Tibial nerve (tissue), 3 donors: ENCODE measurements at regions not wholly inside any gene's neighbourhood (a gene's known extent, or its start where the extent isn't known, plus 50 kb on each side); places are given as distances from the start of the nearest gene placed in this dataset.

Source experiments
- POLR2A ChIP-seq, 2 donors: fragments of 450-650 bp; IDR thresholded peaks; one replicate each; pipeline ENCODE4 v1.6.1; 2017; ENCODE audit warnings: antibody characterized with exemption in 2 of 2, mild to moderate bottlenecking in 2 of 2, moderate library complexity in 2 of 2
- TF ChIP-seq, protein P1 (sequence below), 5 experiments: fragments of 200-600 bp in 3 of 5; fragments of 450-650 bp in 2 of 5; sonication (generic) in 3 of 5; IDR thresholded peaks; one replicate each; pipeline ENCODE4 v1.5.1; 2016 to 2019; ENCODE audit warnings: antibody characterized with exemption in 5 of 5, mild to moderate bottlenecking in 3 of 5, moderate library complexity in 2 of 5

DNA sequence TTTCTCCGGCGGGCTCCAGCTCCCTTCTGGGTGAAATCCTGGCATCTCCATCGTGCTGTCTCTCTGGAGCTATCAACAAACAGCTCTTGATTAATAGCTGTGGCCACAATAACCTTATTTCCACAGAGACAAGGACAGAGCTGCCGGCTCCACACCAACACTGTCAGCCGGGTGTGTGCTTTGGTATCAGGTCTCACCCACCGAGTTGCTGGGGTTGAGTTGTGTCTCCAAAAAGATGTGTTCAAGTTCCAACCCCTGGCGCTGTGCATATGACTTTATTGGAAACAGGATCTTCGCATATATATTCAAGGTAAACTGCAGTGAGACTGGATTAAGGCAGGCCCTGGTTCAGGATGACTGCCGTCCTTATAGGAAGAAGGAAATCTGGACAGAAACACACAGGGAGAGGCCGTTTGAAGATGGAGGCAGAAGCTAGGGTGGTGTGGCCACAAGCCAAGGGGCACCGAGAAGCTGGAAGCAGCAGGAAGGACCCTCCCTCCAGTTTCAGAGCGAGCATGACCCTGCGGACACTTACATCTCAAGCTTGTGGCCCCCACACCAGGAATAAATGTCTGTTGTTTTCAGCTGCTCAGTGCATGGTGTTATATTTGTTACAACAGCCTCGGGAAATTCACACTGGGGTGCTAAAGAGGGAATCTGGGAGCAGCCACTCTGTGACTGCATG, 88.4 kb upstream of the TMPRSS2 start:
- TF ChIP-seq, protein P1, sequence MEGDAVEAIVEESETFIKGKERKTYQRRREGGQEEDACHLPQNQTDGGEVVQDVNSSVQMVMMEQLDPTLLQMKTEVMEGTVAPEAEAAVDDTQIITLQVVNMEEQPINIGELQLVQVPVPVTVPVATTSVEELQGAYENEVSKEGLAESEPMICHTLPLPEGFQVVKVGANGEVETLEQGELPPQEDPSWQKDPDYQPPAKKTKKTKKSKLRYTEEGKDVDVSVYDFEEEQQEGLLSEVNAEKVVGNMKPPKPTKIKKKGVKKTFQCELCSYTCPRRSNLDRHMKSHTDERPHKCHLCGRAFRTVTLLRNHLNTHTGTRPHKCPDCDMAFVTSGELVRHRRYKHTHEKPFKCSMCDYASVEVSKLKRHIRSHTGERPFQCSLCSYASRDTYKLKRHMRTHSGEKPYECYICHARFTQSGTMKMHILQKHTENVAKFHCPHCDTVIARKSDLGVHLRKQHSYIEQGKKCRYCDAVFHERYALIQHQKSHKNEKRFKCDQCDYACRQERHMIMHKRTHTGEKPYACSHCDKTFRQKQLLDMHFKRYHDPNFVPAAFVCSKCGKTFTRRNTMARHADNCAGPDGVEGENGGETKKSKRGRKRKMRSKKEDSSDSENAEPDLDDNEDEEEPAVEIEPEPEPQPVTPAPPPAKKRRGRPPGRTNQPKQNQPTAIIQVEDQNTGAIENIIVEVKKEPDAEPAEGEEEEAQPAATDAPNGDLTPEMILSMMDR (IDR thresholded peaks at IDR 0.05), result no peak
- no peak for TF ChIP-seq POLR2A (IDR thresholded peaks at IDR 0.05)
